ENCODE measurements at regions not wholly inside any gene's neighbourhood (a gene's known extent, or its start where the extent isn't known, plus 50 kb on each side); places are given as distances from the start of the nearest gene placed in this dataset.

DNA sequence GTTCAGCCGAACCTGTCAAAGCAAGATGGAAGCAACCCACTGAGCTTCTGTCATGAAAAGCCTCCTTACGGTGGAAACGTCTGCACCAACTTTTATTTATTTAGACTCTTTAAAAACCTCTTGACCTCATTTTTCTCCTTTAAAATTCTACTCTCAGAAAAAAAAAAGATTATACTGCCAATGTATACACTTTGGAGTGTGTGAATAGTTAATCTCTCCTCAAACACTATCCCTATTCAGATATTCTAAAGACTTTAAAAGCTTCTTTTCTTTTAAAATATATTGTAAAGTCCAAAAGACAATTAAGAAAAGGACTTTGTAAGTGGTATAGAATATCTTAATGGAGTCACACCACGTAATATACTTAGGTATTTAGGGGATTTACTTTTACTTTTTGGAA lies 335.2 kb upstream of the SEMA3D start:
- Histone ChIP-seq H3K79me1 (ENCODE audit: low read depth, low read length) (no peaks in the 10 kb centered on the region), H3K4me3 (ENCODE audit: extremely low read depth in 1 of 4, insufficient read depth in 2 of 4, low read depth in 3 of 4, low read length in 4 of 4) (no peak overlapping the region), H2BK120ac (replicated peaks; ENCODE audit: low read depth, low read length) (no peak overlapping the region), H3K56ac (replicated peaks; ENCODE audit: insufficient read length, low read depth, low read length) (no peak overlapping the region), H3K14ac (ENCODE audit: insufficient read length) (no peak overlapping the region), H2BK12ac (ENCODE audit: low read depth, low read length) (no peak overlapping the region), H2AFZ (ENCODE audit: low read length) (no peak overlapping the region), H2BK15ac (ENCODE audit: low read length) (no peak overlapping the region), H3K18ac (ENCODE audit: extremely low read depth, low read length) (no peak overlapping the region), H2BK5ac (ENCODE audit: low read depth, low read length) (no peak overlapping the region), H4K20me1 (replicated peaks in 1 of 2; ENCODE audit: control insufficient read depth in 1 of 2, insufficient read depth in 2 of 2, low read length in 2 of 2) (no peaks in the 10 kb centered on the region), H3K27me3 (replicated peaks in 1 of 4; ENCODE audit: control insufficient read depth in 3 of 4, extremely low read depth in 1 of 4, insufficient read depth in 3 of 4, low read length in 3 of 4) (no peaks in the 10 kb centered on the region), H4K8ac (ENCODE audit: extremely low read depth, insufficient read depth, low read length) (no peak overlapping the region), H4K91ac (replicated peaks; ENCODE audit: insufficient read length, low read length) (no peak overlapping the region), H3K9me3 (ENCODE audit: insufficient read depth in 2 of 2, low read depth in 1 of 2, low read length in 1 of 2) (no peaks in the 10 kb centered on the region), H4K5ac (ENCODE audit: insufficient read length, low read depth, low read length) (no peak overlapping the region), H3K9ac (replicated peaks in 1 of 4; ENCODE audit: extremely low read depth in 1 of 4, low read depth in 3 of 4, low read length in 3 of 4) (no peak overlapping the region), H3K4ac (replicated peaks; ENCODE audit: insufficient read length, low read depth, low read length) (no peak overlapping the region), H3K23me2 (ENCODE audit: low read depth, low read length) (no peaks in the 10 kb centered on the region; the same call in 1 of the 2 replicates), H3K4me1 (replicated peaks in 1 of 4; ENCODE audit: control insufficient read depth in 3 of 4, insufficient read depth in 4 of 4, low read length in 3 of 4) (no peaks in the 10 kb centered on the region), H3K23ac (ENCODE audit: insufficient read length) (no peak overlapping the region), H3K79me2 (ENCODE audit: control insufficient read depth in 1 of 2, insufficient read depth in 2 of 2, low read length in 2 of 2) (no peaks in the 10 kb centered on the region), H3K36me3 (ENCODE audit: control insufficient read depth in 2 of 4, insufficient read depth in 4 of 4, low read length in 3 of 4) (no peaks in the 10 kb centered on the region), H3K27ac (ENCODE audit: low read depth, low read length) (no peak overlapping the region), H3K4me2 (ENCODE audit: insufficient read depth in 1 of 2, low read depth in 2 of 2, low read length in 2 of 2) (no peak overlapping the region), H2BK20ac (ENCODE audit: low read length) (no peak overlapping the region), H2AK5ac (ENCODE audit: low read depth, low read length) (no peak overlapping the region)
- CTCF ChIA-PET (ENCODE audit: partially characterized antibody) = interaction anchor here (0.7 to 1.0 kb wide), 2 partner anchors 14 to 201 kb away, joined by 3 read pairs; no protein-coding TSS in a partner anchor
- FAIRE-seq (no peak), DNase-seq (ENCODE audit: low read depth in 1 of 2, low spot score in 2 of 2) (no peak)
- WGBS, 2 experiments (ENCODE audit: extremely low coverage in 1 of 2, insufficient coverage in 1 of 2, insufficient read length in 1 of 2, insufficient replicate concordance in 2 of 2, low coverage in 1 of 2, low lambda C conversion rate in 2 of 2, missing lambda C conversion rate in 1 of 2) = 87% methylated on average over 4 of the region's 4 CpGs; no CpG with 5 or more reads in 1 of the 2 experiments
- POLR2A ChIA-PET (ENCODE audit: partially characterized antibody) = no interaction called here
- no peak for TF ChIP-seq ASH2L (IDR thresholded peaks at IDR 0.05; ENCODE audit: low read length)
- TF ChIP-seq CBX5 (IDR thresholded peaks at IDR 0.05; ENCODE audit: low read depth, low read length) = no peak
- no peak for TF ChIP-seq KDM4A (IDR thresholded peaks at IDR 0.05; ENCODE audit: low read depth, low read length, severe bottlenecking)
- no peak for TF ChIP-seq RAD21 (IDR thresholded peaks at IDR 0.05 in 1 of 2, conservative IDR thresholded peaks at IDR 0.05 in 1 of 2; ENCODE audit: low read depth in 2 of 2, low read length in 2 of 2)
- no peak for TF ChIP-seq SIX5 (IDR thresholded peaks at IDR 0.05; ENCODE audit: low read depth, low read length)

All from H1 (cell line).